A549 (cell line): ENCODE measurements at regions not wholly inside any gene's neighbourhood (a gene's known extent, or its start where the extent isn't known, plus 50 kb on each side); places are given as distances from the start of the nearest gene placed in this dataset.

Source experiments
- ATAC-seq, 2 experiments: fragments of 200-7000 bp in 1 of 2; fragments of >200 bp in 1 of 2; cut with Nextera tagmentation in 1 of 2; cut with Tn5 transposase in 1 of 2; 3 replicates each; pipeline versions ENCODE4 v1.8.0 to v1.9.1; 2018 to 2020; ENCODE audit warnings: mild to moderate bottlenecking in 1 of 2, moderate library complexity in 1 of 2
- CTCF ChIA-PET: fragments of 300-600 bp; sonication (Branson Sonifier 250); formaldehyde crosslinking; extraction: SDS; loops from one replicate; lab custom pipeline; 2021; ENCODE audit warnings: antibody characterized with exemption, inconsistent platforms; lab: Yijun Ruan, JAX
- POLR2A ChIA-PET: fragments of 350-600 bp; formaldehyde crosslinking; extraction: SDS; loops from one replicate; lab custom pipeline; 2021; ENCODE audit warnings: antibody characterized with exemption, inconsistent platforms; lab: Yijun Ruan, JAX
- DNase-seq, 2 experiments: peaks; one replicate each; pipeline versions ENCODE4 v3.0.0 to v3.0.0-alpha.2; 2011 to 2016; ENCODE audit warnings: low read depth in 1 of 2, low spot score in 1 of 2
- FAIRE-seq: peaks from 2 replicates; lab custom pipeline; 2011; peaks lifted over from hg19 to GRCh38; lab: Jason Lieb, UNC
- H3K27ac ChIP-seq, 2 experiments: fragments of >200 bp; sonication (Bioruptor Twin); formaldehyde crosslinking; 3 replicates each; pipeline ENCODE4 v1.5.1; 2016 to 2017
- H3K4me1 ChIP-seq: fragments of >200 bp; sonication (Bioruptor Twin); formaldehyde crosslinking; 3 replicates; pipeline ENCODE4 v1.6.1; 2016
- H3K4me2 ChIP-seq: fragments of >200 bp; sonication (Bioruptor Twin); formaldehyde crosslinking; 3 replicates; pipeline ENCODE4 v1.6.1; 2016
- H3K4me3 ChIP-seq: fragments of >200 bp; sonication (Bioruptor Twin); formaldehyde crosslinking; 3 replicates; pipeline ENCODE4 v1.5.1; 2016
- H3K9me3 ChIP-seq: fragments of >200 bp; sonication (Bioruptor Twin); formaldehyde crosslinking; 3 replicates; pipeline ENCODE4 v1.6.1; 2016
- BHLHE40 ChIP-seq: IDR thresholded peaks from 2 replicates; pipeline ENCODE4 v1.6.1; 2012; ENCODE audit warnings: low read depth, low read length, inconsistent platforms
- CHD2 ChIP-seq: fragments of 150-350 bp; IDR thresholded peaks from 2 replicates; pipeline ENCODE4 v1.6.1; 2014; ENCODE audit warnings: low read length; ENCODE audit not compliant: partially characterized antibody
- CHD4 ChIP-seq: fragments of 200-600 bp; sonication (generic); IDR thresholded peaks from 2 replicates; pipeline ENCODE4 v1.6.1; 2016; ENCODE audit warnings: antibody characterized with exemption, mild to moderate bottlenecking, borderline replicate concordance
- EP300 ChIP-seq, 2 experiments: fragments of >200 bp; sonication (Bioruptor Twin); formaldehyde crosslinking; IDR thresholded peaks; 2 replicates in 1 of 2; 3 replicates in 1 of 2; pipeline ENCODE4 v1.6.1; 2016 to 2017
- FOSB ChIP-seq: fragments of 250-450 bp; sonication (Bioruptor Pico); IDR thresholded peaks from 2 replicates; pipeline ENCODE4 v1.5.0; 2020; ENCODE audit warnings: mild to moderate bottlenecking, moderate library complexity
- JUNB ChIP-seq: fragments of >200 bp; sonication (Bioruptor Twin); formaldehyde crosslinking; IDR thresholded peaks from 2 replicates; pipeline ENCODE4 v1.6.1; 2016
- KDM5A ChIP-seq: fragments of 200-600 bp; sonication (generic); IDR thresholded peaks from 2 replicates; pipeline ENCODE4 v1.6.1; 2016; ENCODE audit warnings: antibody characterized with exemption, mild to moderate bottlenecking
- MAFK ChIP-seq: fragments of 450-650 bp; IDR thresholded peaks from 2 replicates; pipeline ENCODE4 v1.6.1; 2014; ENCODE audit not compliant: partially characterized antibody
- NR3C1 ChIP-seq: fragments of >200 bp; sonication (Bioruptor Twin); formaldehyde crosslinking; IDR thresholded peaks from 3 replicates; pipeline ENCODE4 v1.6.1; 2017
- POLR2AphosphoS2 ChIP-seq: conservative IDR thresholded peaks from 2 replicates; pipeline ENCODE4 v1.6.1; 2012; ENCODE audit warnings: low read length, improper control_type of control experiment, inconsistent platforms
- RFX5 ChIP-seq: fragments of 450-650 bp; IDR thresholded peaks from 2 replicates; pipeline ENCODE4 v1.7.1; 2014; ENCODE audit warnings: antibody characterized with exemption, mild to moderate bottlenecking, moderate library complexity
- RNF2 ChIP-seq: fragments of 200-600 bp; sonication (generic); IDR thresholded peaks from 2 replicates; pipeline ENCODE4 v1.6.1; 2016; ENCODE audit warnings: low read depth, mild to moderate bottlenecking, antibody characterized with exemption, moderate library complexity, borderline replicate concordance
- TP53 ChIP-seq: fragments of 250-450 bp; sonication (Bioruptor Pico); IDR thresholded peaks from 2 replicates; pipeline ENCODE4 v1.5.0; 2021; ENCODE audit warnings: mild to moderate bottlenecking, moderate library complexity
- ZFP36 ChIP-seq: fragments of 450-650 bp; IDR thresholded peaks from 2 replicates; pipeline ENCODE4 v1.6.1; 2014; ENCODE audit warnings: borderline replicate concordance; ENCODE audit not compliant: partially characterized antibody
- ZNF302 ChIP-seq: fragments of 250-450 bp; sonication (Bioruptor Pico); IDR thresholded peaks from 2 replicates; pipeline ENCODE4 v1.9.0; 2021; ENCODE audit warnings: inconsistent platforms, mild to moderate bottlenecking, moderate library complexity
- WGBS: methylation state at CpG from one replicate; pipeline ENCODE4 v1.1.6; 2017; ENCODE audit errors: missing lambda C conversion rate; 5-methylcytosine and 5-hydroxymethylcytosine counted together
- TF ChIP-seq, protein P1 (sequence below): fragments of >200 bp; sonication (Bioruptor Twin); formaldehyde crosslinking; IDR thresholded peaks from 2 replicates; pipeline ENCODE4 v1.6.1; 2016
- TF ChIP-seq, protein P2 (sequence below): fragments of >200 bp; sonication (Bioruptor Twin); formaldehyde crosslinking; IDR thresholded peaks from 3 replicates; pipeline ENCODE4 v1.6.1; 2016
- TF ChIP-seq, protein P3 (sequence below): IDR thresholded peaks from 2 replicates; pipeline ENCODE4 v1.6.1; 2012
- TF ChIP-seq, protein P4 (sequence below): fragments of 150-350 bp; IDR thresholded peaks from 2 replicates; pipeline ENCODE4 v1.6.1; 2014; ENCODE audit warnings: low read depth, mild to moderate bottlenecking, low read length
- TF ChIP-seq, protein P5 (sequence below): fragments of 450-650 bp; IDR thresholded peaks from 2 replicates; pipeline ENCODE4 v1.6.1; 2014; ENCODE audit warnings: antibody characterized with exemption

DNA sequence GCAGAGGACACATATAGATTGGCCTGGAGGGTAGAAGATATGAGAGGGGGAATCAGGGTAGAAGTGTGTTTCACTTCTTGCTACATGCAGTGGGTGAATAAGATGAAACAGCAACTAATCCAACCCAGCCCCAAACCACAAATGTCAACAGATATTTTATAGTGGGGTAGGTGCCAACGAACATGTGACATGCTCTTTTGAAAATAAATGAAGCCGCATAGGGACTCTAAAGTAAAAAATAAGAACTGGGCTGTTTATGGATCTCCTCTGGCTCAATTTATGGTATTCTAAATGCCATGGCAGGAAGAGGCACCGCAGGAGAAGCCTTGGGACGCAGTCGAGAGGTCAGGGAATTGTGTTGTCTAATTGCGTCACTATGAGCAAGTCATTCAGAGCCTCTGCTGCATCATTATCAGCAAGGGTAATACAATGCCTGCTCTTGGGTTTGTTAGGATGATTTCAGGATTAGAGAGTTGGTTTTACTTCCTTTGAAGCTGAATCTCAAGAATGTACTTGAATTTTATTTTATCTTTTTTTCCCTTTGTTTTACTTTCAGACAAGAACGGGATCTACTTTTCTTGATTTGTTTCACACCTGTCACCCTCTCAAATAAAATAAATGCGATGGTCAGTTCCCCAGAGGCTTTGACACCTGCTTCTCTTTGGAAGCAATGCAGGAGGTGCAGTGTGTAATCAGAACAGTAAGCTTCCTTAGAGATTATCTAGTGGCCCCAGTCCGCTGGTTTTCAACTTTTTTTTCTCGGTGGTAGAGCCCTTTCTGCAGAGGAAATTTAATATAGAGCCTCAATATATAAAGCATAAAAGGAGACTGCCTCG lies 375.6 kb upstream of the CLINT1 start:
- H3K9me3 ChIP-seq: no peaks in the 10 kb centered on the region
- no peak overlapping the region for H3K4me3 ChIP-seq
- H3K27ac ChIP-seq: no peak overlapping the region
- ATAC-seq (no peak), FAIRE-seq (no peak), DNase-seq (no peak)
- 26% methylated on average over 11 of the region's 11 CpGs for WGBS
- no peak overlapping the region for H3K4me2 ChIP-seq
- POLR2A ChIA-PET: no interaction called here
- CTCF ChIA-PET: interaction anchor here (1.3 to 1.6 kb wide), 2 partner anchors 14 to 16 kb away, joined by 3 to 4 read pairs; no protein-coding TSS in a partner anchor
- no peaks in the 10 kb centered on the region for H3K4me1 ChIP-seq
- TF ChIP-seq, protein P1, sequence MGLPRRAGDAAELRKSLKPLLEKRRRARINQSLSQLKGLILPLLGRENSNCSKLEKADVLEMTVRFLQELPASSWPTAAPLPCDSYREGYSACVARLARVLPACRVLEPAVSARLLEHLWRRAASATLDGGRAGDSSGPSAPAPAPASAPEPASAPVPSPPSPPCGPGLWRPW: no peak
- no peak for TF ChIP-seq TP53
- TF ChIP-seq, protein P2, sequence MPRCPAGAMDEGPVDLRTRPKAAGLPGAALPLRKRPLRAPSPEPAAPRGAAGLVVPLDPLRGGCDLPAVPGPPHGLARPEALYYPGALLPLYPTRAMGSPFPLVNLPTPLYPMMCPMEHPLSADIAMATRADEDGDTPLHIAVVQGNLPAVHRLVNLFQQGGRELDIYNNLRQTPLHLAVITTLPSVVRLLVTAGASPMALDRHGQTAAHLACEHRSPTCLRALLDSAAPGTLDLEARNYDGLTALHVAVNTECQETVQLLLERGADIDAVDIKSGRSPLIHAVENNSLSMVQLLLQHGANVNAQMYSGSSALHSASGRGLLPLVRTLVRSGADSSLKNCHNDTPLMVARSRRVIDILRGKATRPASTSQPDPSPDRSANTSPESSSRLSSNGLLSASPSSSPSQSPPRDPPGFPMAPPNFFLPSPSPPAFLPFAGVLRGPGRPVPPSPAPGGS: no peak
- TF ChIP-seq, protein P3, sequence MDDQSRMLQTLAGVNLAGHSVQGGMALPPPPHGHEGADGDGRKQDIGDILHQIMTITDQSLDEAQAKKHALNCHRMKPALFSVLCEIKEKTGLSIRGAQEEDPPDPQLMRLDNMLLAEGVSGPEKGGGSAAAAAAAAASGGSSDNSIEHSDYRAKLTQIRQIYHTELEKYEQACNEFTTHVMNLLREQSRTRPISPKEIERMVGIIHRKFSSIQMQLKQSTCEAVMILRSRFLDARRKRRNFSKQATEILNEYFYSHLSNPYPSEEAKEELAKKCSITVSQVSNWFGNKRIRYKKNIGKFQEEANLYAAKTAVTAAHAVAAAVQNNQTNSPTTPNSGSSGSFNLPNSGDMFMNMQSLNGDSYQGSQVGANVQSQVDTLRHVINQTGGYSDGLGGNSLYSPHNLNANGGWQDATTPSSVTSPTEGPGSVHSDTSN: no peak
- TF ChIP-seq CHD4: no peak
- TF ChIP-seq, protein P4, sequence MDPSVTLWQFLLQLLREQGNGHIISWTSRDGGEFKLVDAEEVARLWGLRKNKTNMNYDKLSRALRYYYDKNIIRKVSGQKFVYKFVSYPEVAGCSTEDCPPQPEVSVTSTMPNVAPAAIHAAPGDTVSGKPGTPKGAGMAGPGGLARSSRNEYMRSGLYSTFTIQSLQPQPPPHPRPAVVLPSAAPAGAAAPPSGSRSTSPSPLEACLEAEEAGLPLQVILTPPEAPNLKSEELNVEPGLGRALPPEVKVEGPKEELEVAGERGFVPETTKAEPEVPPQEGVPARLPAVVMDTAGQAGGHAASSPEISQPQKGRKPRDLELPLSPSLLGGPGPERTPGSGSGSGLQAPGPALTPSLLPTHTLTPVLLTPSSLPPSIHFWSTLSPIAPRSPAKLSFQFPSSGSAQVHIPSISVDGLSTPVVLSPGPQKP: no peak
- no peak for TF ChIP-seq NR3C1
- no peak for TF ChIP-seq ZNF302 (CRISPR knock-in tag)
- TF ChIP-seq MAFK: no peak
- TF ChIP-seq EP300 (IDR thresholded peaks at IDR 0.05): no peak
- TF ChIP-seq, all 56 proteins: peak for 0

DNA sequence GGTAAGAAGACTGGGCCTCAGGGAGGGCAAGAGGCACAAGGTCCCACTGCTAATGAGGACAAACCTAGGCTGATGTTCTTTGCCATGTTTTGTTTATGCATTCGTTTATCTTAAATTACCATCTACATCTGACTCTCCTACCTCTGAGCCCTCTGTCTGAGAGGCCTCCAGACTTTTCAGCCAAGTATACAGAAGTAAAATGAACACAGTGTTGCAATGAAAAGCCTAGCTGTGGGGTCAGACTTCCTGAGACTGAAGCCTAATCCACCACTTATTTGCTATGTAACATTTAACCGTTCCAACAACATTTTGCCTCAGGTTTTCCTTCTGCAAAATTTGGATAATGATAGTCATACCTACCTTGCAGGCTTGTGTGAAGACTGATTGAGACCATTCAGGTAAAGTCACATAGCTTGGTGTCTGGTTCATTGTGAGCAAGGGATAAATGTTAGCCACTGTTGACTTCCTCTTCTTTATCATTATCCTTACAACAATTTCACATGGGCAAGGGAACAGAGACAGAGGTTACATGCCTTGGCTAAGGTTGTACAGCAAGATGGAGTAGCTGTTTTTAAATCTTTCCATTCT lies 374.9 kb upstream of the CLINT1 start:
- CTCF ChIA-PET: interaction anchor here (1.6 kb wide), 1 partner anchor 15 kb away, joined by 3 read pairs; no protein-coding TSS in a partner anchor
- TF ChIP-seq POLR2AphosphoS2 (no peak), ZFP36 (no peak), CHD2 (no peak), RFX5 (no peak), RNF2 (no peak), JUNB (no peak), TP53 (no peak), BHLHE40 (no peak), KDM5A (no peak), FOSB (CRISPR knock-in tag) (no peak)
- TF ChIP-seq, protein P5, sequence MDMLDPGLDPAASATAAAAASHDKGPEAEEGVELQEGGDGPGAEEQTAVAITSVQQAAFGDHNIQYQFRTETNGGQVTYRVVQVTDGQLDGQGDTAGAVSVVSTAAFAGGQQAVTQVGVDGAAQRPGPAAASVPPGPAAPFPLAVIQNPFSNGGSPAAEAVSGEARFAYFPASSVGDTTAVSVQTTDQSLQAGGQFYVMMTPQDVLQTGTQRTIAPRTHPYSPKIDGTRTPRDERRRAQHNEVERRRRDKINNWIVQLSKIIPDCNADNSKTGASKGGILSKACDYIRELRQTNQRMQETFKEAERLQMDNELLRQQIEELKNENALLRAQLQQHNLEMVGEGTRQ: no peak
- POLR2A ChIA-PET: no interaction called here
- 6% methylated on average over 2 of the region's 2 CpGs for WGBS
- FAIRE-seq (no peak), ATAC-seq (no peak), DNase-seq (no peak)
- Histone ChIP-seq H3K4me2 (no peak overlapping the region), H3K27ac (no peak overlapping the region), H3K4me1 (no peaks in the 10 kb centered on the region), H3K9me3 (no peaks in the 10 kb centered on the region), H3K4me3 (no peak overlapping the region)
